SK-N-SH (cell line): ENCODE measurements at regions not wholly inside any gene's neighbourhood (a gene's known extent, or its start where the extent isn't known, plus 50 kb on each side); places are given as distances from the start of the nearest gene placed in this dataset.

Experiments
- CTCF ChIA-PET: fragments of 300-600, 350-600 bp; formaldehyde crosslinking; extraction: SDS; loops from one replicate; lab custom pipeline; 2021; lab: Yijun Ruan, JAX
- POLR2A ChIA-PET: fragments of 350-600 bp; sonication (Branson Sonifier 250); formaldehyde crosslinking; extraction: SDS; loops from one replicate; lab custom pipeline; 2020; ENCODE audit warnings: antibody characterized with exemption, inconsistent platforms; lab: Yijun Ruan, JAX
- DNase-seq: peaks from one replicate; pipeline ENCODE4 v3.0.0; 2012
- H2AFZ ChIP-seq: fragments of 200-600 bp; sonication (generic); 2 replicates; pipeline ENCODE4 v1.8.1; 2016; ENCODE audit warnings: antibody characterized with exemption, mild to moderate bottlenecking, low read depth
- H3F3A ChIP-seq: fragments of 200-600 bp; sonication (generic); replicated peaks from 2 replicates; pipeline ENCODE3; 2016; ENCODE audit warnings: antibody characterized with exemption, mild to moderate bottlenecking; ENCODE audit not compliant: insufficient read depth
- H3K27ac ChIP-seq, 2 experiments: fragments of 200-500 bp in 1 of 2; fragments of 200-600 bp in 1 of 2; sonication (Bioruptor generic) in 1 of 2; sonication (generic), shearing (Covaris generic) in 1 of 2; 2 replicates each; pipeline versions ENCODE4 v1.5.1 to v1.6.1; 2014 to 2016; ENCODE audit warnings: low read depth in 2 of 2, inconsistent platforms in 1 of 2, low read length in 1 of 2, mild to moderate bottlenecking in 1 of 2, mixed read lengths in 1 of 2
- H3K27me3 ChIP-seq: fragments of 200-600 bp; sonication (generic), shearing (Covaris generic); 2 replicates; pipeline ENCODE4 v1.6.1; 2016; ENCODE audit warnings: mixed run types; ENCODE audit not compliant: insufficient read depth
- H3K36me3 ChIP-seq, 2 experiments: fragments of 200-500 bp in 1 of 2; fragments of 200-600 bp in 1 of 2; sonication (Bioruptor generic) in 1 of 2; sonication (generic) in 1 of 2; replicated peaks in 1 of 2; 2 replicates each; pipeline versions ENCODE3 to v1.5.1; 2014 to 2016; ENCODE audit warnings: low read length in 1 of 2, mild to moderate bottlenecking in 1 of 2; ENCODE audit not compliant: insufficient read depth in 2 of 2, control insufficient read depth in 1 of 2
- H3K4me1 ChIP-seq, 2 experiments: fragments of 200-500 bp in 1 of 2; fragments of 200-600 bp in 1 of 2; sonication (Bioruptor generic) in 1 of 2; sonication (generic), shearing (Covaris generic) in 1 of 2; 2 replicates each; pipeline versions ENCODE4 v1.5.1 to v1.6.1; 2014 to 2016; ENCODE audit warnings: low read depth in 1 of 2, low read length in 1 of 2, mixed run types in 1 of 2; ENCODE audit not compliant: insufficient read depth in 2 of 2, control insufficient read depth in 1 of 2
- H3K4me2 ChIP-seq: fragments of 200-600 bp; sonication (generic), shearing (Covaris generic); 2 replicates; pipeline ENCODE4 v1.6.1; 2017; ENCODE audit warnings: mixed run types
- H3K4me3 ChIP-seq, 2 experiments: fragments of 200-500 bp in 1 of 2; fragments of 200-600 bp in 1 of 2; sonication (Bioruptor generic) in 1 of 2; sonication (generic), shearing (Covaris generic) in 1 of 2; 2 replicates each; pipeline versions ENCODE4 v1.5.1 to v1.8.1; 2014 to 2016; ENCODE audit warnings: low read depth in 2 of 2, inconsistent platforms in 1 of 2, low read length in 1 of 2, mild to moderate bottlenecking in 1 of 2, mixed read lengths in 1 of 2, moderate library complexity in 1 of 2
- H3K79me2 ChIP-seq: fragments of 200-600 bp; sonication (generic); 2 replicates; pipeline ENCODE4 v1.8.1; 2017; ENCODE audit warnings: mild to moderate bottlenecking; ENCODE audit not compliant: insufficient read depth
- H3K9ac ChIP-seq: fragments of 200-600 bp; sonication (generic); 2 replicates; pipeline ENCODE4 v1.6.1; 2017; ENCODE audit warnings: mixed run types
- H3K9me2 ChIP-seq: fragments of 200-600 bp; sonication (generic); 2 replicates; pipeline ENCODE4 v1.6.1; 2017; ENCODE audit warnings: mixed run types
- H3K9me3 ChIP-seq: fragments of 200-600 bp; sonication (generic); 2 replicates; pipeline ENCODE4 v1.6.1; 2017; ENCODE audit warnings: mixed run types, mild to moderate bottlenecking, moderate library complexity
- H4K20me1 ChIP-seq: fragments of 200-600 bp; sonication (generic); 2 replicates; pipeline ENCODE4 v1.6.1; 2017; ENCODE audit warnings: mild to moderate bottlenecking, mixed run types; ENCODE audit not compliant: insufficient read depth
- CHD2 ChIP-seq: fragments of 150-350 bp; IDR thresholded peaks from 2 replicates; pipeline ENCODE4 v1.6.1; 2018; ENCODE audit warnings: low read length; ENCODE audit not compliant: partially characterized antibody
- CTCF ChIP-seq: fragments of 200-600 bp; sonication (generic); IDR thresholded peaks from 2 replicates; pipeline ENCODE4 v1.6.1; 2017; ENCODE audit warnings: antibody characterized with exemption, mild to moderate bottlenecking, moderate library complexity
- ELF1 ChIP-seq: IDR thresholded peaks from 2 replicates; pipeline ENCODE4 v1.4.0; 2012
- FOXJ3 ChIP-seq: sonication (generic); formaldehyde crosslinking; IDR thresholded peaks from 2 replicates; pipeline ENCODE4 v1.5.1; 2020; ENCODE audit warnings: mild to moderate bottlenecking, missing genetic modification reagents
- GABPA ChIP-seq: IDR thresholded peaks from 2 replicates; pipeline ENCODE4 v1.4.0; 2012; ENCODE audit warnings: low read depth, mild to moderate bottlenecking
- GATA2 ChIP-seq: sonication (generic); formaldehyde crosslinking; IDR thresholded peaks from 2 replicates; pipeline ENCODE4 v1.5.0; 2020; ENCODE audit warnings: mild to moderate bottlenecking, missing genetic modification reagents
- IRF3 ChIP-seq: fragments of 150-350 bp; IDR thresholded peaks from 2 replicates; pipeline ENCODE4 v1.6.1; 2016; ENCODE audit warnings: mild to moderate bottlenecking, low read depth, low read length
- MXI1 ChIP-seq: IDR thresholded peaks from 2 replicates; pipeline ENCODE4 v1.6.1; 2012; ENCODE audit warnings: mild to moderate bottlenecking, low read depth, low read length, improper control_type of control experiment
- NFIC ChIP-seq: IDR thresholded peaks from 2 replicates; pipeline ENCODE4 v1.4.0; 2012; ENCODE audit warnings: borderline replicate concordance
- PBX3 ChIP-seq: IDR thresholded peaks from 2 replicates; pipeline ENCODE4; 2012
- POLR2AphosphoS5 ChIP-seq: IDR thresholded peaks from 2 replicates; pipeline ENCODE4 v1.6.1; 2012; ENCODE audit warnings: low read depth, low read length
- RAD21 ChIP-seq: IDR thresholded peaks from 2 replicates; pipeline ENCODE4 v1.6.1; 2012; ENCODE audit warnings: mild to moderate bottlenecking, low read length
- RCOR1 ChIP-seq: fragments of 150-350 bp; IDR thresholded peaks from 2 replicates; pipeline ENCODE4 v1.6.1; 2017; ENCODE audit warnings: antibody characterized with exemption, low read length
- RXRA ChIP-seq: IDR thresholded peaks from 2 replicates; pipeline ENCODE4 v1.4.0; 2012; ENCODE audit warnings: low read depth, mild to moderate bottlenecking, borderline replicate concordance
- SIN3A ChIP-seq: IDR thresholded peaks from 2 replicates; pipeline ENCODE4 v1.6.1; 2012; ENCODE audit warnings: low read depth, mild to moderate bottlenecking, low read length, moderate library complexity, borderline replicate concordance
- SMC3 ChIP-seq: IDR thresholded peaks from 2 replicates; pipeline ENCODE4 v1.6.1; 2012; ENCODE audit warnings: low read depth, low read length, improper control_type of control experiment
- TCF12 ChIP-seq: IDR thresholded peaks from 2 replicates; pipeline ENCODE4 v1.4.0; 2012
- TEAD4 ChIP-seq: IDR thresholded peaks from 2 replicates; pipeline ENCODE4 v1.4.0; 2012; ENCODE audit warnings: mild to moderate bottlenecking, borderline replicate concordance; ENCODE audit not compliant: insufficient read depth
- USF2 ChIP-seq: fragments of 150-350 bp; IDR thresholded peaks from 2 replicates; pipeline ENCODE4 v1.6.1; 2017; ENCODE audit warnings: antibody characterized with exemption, low read length, low read depth, borderline replicate concordance
- YY1 ChIP-seq: IDR thresholded peaks from 2 replicates; pipeline ENCODE4 v1.4.0; 2012; ENCODE audit warnings: low read depth, mild to moderate bottlenecking
- ZBTB33 ChIP-seq: IDR thresholded peaks from 2 replicates; pipeline ENCODE4 v1.4.0; 2012; ENCODE audit warnings: low read depth, borderline replicate concordance
- WGBS: methylation state at CpG from one replicate; pipeline ENCODE4 v1.1.6; 2017; ENCODE audit warnings: low lambda C conversion rate; 5-methylcytosine and 5-hydroxymethylcytosine counted together

GRCh38 chr10:29081951-29082685 is 206.8 kb upstream of the LYZL1 start:
- H3K4me1 ChIP-seq: peaks cover 0 to 12% of the 10 kb centered on the region in 2 experiments; a peak in 1 of 4 replicates
- DNase-seq: peak; percentile 32
- no peaks in the 10 kb centered on the region for H3K36me3 ChIP-seq
- no peaks in the 10 kb centered on the region for H4K20me1 ChIP-seq
- no peaks in the 10 kb centered on the region for H3K79me2 ChIP-seq
- H3F3A ChIP-seq: no peaks in the 10 kb centered on the region
- no peak for TF ChIP-seq IRF3
- no peak for TF ChIP-seq CHD2
- no peak for TF ChIP-seq TEAD4
- TF ChIP-seq GABPA: no peak
- TF ChIP-seq MXI1: no peak
- no peak for TF ChIP-seq RAD21
- TF ChIP-seq RXRA: no peak
- TF ChIP-seq ELF1: no peak
- no peak for TF ChIP-seq CTCF
- no peak for TF ChIP-seq POLR2AphosphoS5
- ChIA-PET POLR2A (no interaction called here), CTCF (interaction anchor here (1.1 to 1.4 kb wide), 2 partner anchors 14 to 19 kb away, joined by 3 read pairs; no protein-coding TSS in a partner anchor)
- H3K9ac ChIP-seq: no peak overlapping the region
- H2AFZ ChIP-seq: no peak overlapping the region
- peak overlapping the region in 1 of 2 experiments; percentile 28; a peak in 1 of 4 replicates for H3K27ac ChIP-seq
- 71% methylated on average over 12 of the region's 13 CpGs for WGBS
- H3K4me3 ChIP-seq: no peak overlapping the region
- no peak overlapping the region for H3K4me2 ChIP-seq
- no peaks in the 10 kb centered on the region; the same call in 1 of the 2 replicates for H3K27me3 ChIP-seq
- H3K9me3 ChIP-seq: no peaks in the 10 kb centered on the region
- no peaks in the 10 kb centered on the region for H3K9me2 ChIP-seq

GRCh38 chr10:29083096-29083495 is 205.8 kb upstream of the LYZL1 start:
- Histone ChIP-seq H3K9me3 (no peaks in the 10 kb centered on the region), H3K4me1 (peaks cover 0 to 12% of the 10 kb centered on the region in 2 experiments; a peak in 1 of 4 replicates), H3K9ac (no peak overlapping the region), H3F3A (no peaks in the 10 kb centered on the region), H3K27me3 (no peaks in the 10 kb centered on the region; the same call in 1 of the 2 replicates), H2AFZ (no peak overlapping the region), H3K36me3 (no peaks in the 10 kb centered on the region), H3K27ac (no peak overlapping the region), H3K4me3 (no peak overlapping the region), H4K20me1 (no peaks in the 10 kb centered on the region), H3K4me2 (no peak overlapping the region), H3K9me2 (no peaks in the 10 kb centered on the region), H3K79me2 (no peaks in the 10 kb centered on the region)
- 78% methylated on average over 6 of the region's 6 CpGs for whole genome bisulfite sequencing
- DNase-seq: no peak
- CTCF ChIA-PET: interaction anchor here (1.1 kb wide), 1 partner anchor 15 kb away, joined by 3 read pairs; no protein-coding TSS in a partner anchor
- POLR2A ChIA-PET: no interaction called here
- TF ChIP-seq ZBTB33 (no peak), GATA2 (CRISPR knock-in tag) (no peak), ELF1 (no peak), NFIC (no peak), CHD2 (no peak), USF2 (no peak), RXRA (no peak), RAD21 (no peak), TCF12 (no peak), RCOR1 (no peak), SIN3A (no peak), YY1 (no peak), PBX3 (no peak), TEAD4 (no peak), MXI1 (no peak), SMC3 (no peak), FOXJ3 (CRISPR knock-in tag) (no peak)
